Stromal cell of bone marrow (primary cell): ENCODE measurements at regions not wholly inside any gene's neighbourhood (a gene's known extent, or its start where the extent isn't known, plus 50 kb on each side); places are given as distances from the start of the nearest gene placed in this dataset.

Experiments
- DNase-seq: peaks from one replicate; pipeline ENCODE4 v3.0.0-alpha.2; 2012; ENCODE audit warnings: low read depth

- DNase-seq: no peak
These were observed 80.5 kb upstream of the AFF3 start for GRCh38 chr2:100222844-100223243.

- DNase-seq: no peak
These were observed 76.2 kb upstream of the AFF3 start for GRCh38 chr2:100218552-100218951.

GRCh38 chr2:100217323-100217722 lies 74.9 kb upstream of the AFF3 start:
- DNase-seq: no peak

DNA sequence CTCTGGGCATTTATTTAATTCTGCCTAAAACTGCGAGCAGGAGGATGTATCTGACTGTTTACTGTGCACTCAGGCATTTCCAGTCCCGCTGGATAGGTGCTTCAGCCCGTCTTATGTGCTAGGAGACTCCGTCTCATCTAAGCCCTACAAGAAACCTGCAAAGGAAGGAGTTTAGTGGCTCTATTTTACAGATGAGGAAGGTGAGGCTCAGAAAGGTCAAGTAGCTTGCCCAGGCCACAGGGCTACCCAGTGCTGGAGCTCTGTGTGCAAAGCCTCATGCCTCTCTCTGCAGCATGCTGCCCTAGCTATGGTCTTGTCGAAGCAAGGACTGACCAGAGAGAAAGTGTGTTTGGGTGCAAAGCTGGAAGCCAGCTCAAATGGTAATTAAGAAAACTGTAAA lies 73.6 kb upstream of the AFF3 start:
- DNase-seq: no peak

- no peak for DNase-seq
These were observed 73.0 kb upstream of the AFF3 start for GRCh38 chr2:100215371-100215770.

GRCh38 chr2:100214265-100214971 lies 72.0 kb upstream of the AFF3 start:
- DNase-seq: no peak

DNA sequence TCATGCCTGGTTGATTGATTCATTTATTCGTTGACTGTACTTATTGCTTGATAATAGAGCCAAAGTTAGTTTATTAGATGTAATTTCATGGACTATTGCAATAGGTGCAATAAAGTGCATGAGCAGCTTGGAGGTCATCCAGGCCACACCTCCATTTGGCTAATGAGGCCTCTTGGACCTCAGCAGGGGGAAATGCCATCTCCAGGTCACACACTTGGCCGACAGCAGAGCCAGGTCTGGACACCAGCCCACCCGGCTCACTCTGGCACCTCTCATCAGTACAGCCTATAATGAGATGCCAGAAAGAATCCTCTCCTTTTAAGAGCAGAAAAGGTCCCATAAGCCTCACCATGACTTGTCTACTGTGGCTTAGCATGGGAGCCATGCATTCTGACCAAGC lies 71.2 kb upstream of the AFF3 start:
- no peak for DNase-seq

DNA sequence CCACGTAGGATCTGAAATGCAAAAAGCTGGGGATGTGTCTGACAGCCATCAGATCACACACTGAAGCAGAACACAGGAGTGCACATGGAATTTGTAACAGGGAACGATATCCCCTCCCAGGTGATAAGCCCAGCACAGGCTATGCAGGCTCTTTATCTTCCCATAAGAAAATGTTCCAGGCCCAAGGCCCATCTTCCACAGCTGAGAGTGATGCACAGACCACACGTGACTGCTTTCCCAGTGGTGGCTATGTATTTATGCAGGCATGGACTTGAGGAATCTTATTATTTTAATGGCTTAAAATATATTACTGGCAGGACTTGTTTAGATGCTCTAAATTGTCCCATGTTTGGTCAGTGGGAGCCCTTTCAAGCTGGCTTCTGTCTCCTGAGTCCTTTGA lies 70.5 kb upstream of the AFF3 start:
- no peak for DNase-seq

DNA sequence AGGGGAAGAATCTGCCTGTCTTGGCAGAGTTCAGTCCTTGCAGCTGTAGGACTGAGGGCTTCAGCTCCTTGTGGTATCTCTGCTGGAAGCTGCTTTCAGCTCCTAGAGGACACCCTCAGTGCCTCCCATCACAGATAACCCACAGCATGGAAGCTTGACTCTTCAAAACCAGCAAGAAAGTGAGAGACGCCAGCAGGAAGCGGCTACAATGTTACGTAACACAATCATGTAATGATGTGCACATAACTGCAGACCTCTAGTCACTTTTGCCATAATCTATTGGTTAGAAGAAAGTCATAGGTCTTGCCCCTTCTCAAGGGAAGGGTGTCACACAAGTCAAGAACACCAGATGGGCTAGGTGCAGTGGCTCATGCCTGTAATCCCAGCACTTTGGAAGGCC lies 69.1 kb upstream of the AFF3 start:
- DNase-seq: no peak

DNA sequence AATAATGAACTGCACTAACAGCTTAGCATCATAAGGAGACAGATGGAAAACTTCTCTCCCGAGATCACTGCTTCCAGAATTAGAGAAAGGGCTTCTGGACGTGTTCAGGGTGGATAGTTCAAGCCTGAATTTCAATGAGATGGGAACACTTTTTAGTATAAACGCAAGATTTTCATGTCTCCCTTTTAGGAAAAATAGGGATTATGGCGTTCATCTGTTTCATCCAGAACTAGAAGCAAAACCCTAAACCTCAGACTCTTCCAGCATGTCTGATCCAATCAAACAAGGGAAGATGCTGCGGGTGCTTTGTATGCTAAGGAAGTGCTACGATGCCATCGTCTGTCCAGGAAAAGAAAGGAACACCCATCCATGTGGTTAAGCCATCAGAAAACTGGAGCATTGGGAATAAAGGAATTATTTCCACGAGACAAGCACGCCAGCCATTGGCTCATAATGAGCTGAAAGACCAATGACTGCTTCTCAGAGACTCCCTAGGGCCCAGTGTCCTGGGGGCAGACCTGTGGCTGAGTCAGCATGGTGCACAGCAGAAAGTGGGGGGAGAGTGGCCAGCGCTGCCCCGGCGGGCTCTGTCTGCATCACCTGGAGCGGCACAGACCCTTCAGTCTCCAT lies 65.9 kb upstream of the AFF3 start:
- DNase-seq: no peak

DNA sequence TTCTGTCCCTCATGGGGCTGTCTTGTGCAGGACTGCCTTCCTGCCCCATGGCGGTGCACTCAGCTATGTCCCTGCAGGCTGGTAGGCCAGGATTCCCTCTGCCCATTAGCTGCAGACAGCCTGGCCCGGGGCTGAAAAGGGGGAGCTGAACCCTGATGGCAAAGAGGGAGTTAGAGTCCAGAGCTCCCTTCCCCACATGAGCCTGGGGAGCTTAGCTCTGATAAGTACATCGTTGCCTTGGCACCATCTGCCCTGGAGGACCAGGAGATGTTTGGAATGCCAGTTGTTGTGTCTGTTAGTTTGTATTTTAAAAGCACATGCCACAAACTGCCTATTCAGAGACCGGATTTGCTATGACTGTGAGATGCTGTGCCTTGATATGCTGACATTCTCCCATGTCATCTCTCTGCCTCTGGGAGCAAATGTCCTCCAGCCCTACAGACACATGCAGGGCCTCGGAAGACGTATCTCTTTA lies 65.1 kb upstream of the AFF3 start:
- DNase-seq: no peak

GRCh38 chr2:100206731-100207255 lies 64.4 kb upstream of the AFF3 start:
- no peak for DNase-seq

GRCh38 chr2:100205174-100205573 lies 62.8 kb upstream of the AFF3 start:
- DNase-seq: no peak

DNA sequence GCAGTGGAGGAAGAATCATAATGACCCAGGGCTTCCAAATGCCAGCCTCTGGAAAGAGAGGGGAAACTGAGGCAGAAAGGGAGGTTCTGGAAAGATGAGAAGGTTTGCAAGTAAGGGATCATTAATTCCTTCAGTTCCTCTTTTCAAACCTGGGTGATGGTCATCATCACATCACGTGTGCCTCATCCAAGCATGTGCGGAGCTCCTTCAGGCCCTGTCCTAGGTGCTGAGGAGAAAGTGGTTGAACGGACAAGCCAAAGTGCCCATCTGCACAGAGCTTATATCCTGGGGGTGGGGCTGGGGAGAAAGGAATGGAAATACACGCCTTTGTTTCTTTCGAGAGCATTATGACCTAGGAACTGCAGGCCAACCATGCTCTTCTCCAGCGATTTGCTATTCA lies 60.2 kb upstream of the AFF3 start:
- DNase-seq: no peak

GRCh38 chr2:100200985-100201384 lies 58.6 kb upstream of the AFF3 start:
- DNase-seq: no peak

DNA sequence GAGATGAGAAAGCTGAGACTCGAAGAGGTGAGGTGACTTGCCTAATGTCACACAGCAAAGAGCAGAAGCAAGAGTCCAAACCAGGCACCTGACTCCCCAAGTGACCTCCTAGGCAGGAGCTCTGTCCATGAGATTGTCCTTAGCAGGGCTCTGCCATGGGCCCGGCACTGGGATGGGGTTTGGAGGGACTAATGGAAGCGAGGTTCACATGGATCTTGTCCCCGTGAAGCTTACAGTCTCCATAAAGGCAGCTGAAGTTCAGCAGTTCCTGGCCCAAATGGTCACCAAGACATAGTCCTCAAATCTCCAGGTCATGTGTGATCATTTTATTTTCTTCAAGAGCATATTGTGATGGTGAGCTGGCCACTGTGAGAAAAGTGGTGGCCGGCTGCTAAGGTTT lies 57.0 kb upstream of the AFF3 start:
- no peak for DNase-seq

GRCh38 chr2:100198461-100199230 lies 56.3 kb upstream of the AFF3 start:
- DNase-seq: no peak

DNA sequence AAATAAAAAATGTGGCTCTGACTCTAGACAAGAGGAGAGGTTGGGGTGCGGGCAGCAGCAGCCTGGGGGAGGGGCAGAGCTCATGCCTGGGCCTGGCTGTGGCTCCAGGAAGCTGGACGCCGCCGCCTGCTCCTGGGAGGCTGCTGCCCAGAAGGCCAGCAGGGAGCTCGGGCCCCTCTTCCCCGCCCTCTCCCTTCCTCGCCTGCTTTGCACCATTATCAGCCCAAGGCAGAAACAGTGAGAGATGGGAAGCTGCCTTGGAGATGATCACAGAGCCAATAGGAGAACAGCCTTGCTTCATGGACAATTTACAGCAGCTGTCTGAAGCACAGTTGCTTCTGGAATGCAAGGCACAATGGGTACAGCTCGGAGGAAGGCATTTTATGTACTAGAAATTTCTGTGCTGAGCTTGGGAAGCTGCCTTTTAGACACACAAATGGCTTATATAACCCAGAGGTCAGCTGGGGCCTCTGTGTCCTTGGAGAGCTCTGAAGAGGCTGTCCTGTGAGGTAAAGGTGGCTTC lies 55.3 kb upstream of the AFF3 start:
- DNase-seq: peak; percentile 21

GRCh38 chr2:100196786-100197494 lies 54.5 kb upstream of the AFF3 start:
- peak; percentile 15 for DNase-seq

DNA sequence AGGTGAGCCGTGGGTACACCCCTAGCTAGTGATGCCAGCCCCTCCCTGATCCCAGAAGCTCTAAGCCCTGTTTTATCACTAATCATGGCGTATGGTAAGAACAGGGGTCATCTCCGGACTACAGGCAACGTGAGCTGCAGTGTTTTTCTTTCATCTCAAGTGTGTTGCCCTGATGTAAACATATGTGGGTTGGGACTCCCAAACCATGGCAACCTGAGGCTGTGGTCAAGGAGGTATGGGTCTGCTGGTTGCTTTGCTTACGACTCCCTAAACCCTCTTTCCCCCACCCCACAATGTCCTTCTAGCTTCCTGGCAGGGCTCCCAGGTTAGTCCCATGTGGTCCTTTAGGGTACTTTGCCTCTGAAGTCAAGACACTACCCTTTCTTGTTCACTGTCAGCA lies 53.6 kb upstream of the AFF3 start:
- DNase-seq: no peak

GRCh38 chr2:100194951-100195350 lies 52.6 kb upstream of the AFF3 start:
- DNase-seq: no peak

DNA sequence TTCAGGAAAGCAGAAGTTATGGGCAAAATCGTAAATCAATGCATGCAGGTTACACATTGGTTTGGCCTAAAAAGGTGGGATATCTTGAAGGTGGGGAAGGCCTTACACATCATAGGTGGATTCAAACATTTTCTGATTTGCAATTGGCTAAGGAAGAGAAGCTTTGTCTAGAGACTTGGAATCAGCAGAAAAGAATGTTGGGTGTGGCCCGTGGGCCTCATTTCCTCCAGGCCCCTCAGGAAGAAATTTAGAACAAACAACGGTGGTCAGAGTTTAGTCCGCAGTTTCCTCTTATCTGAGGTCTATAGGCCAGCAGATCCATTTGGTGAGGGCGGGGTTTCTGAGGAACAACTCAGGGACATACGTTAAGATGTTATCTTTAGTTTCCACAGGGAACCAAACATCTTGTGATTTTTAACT lies 50.9 kb upstream of the AFF3 start:
- DNase-seq: no peak
